Astrocyte (in vitro differentiated cells and primary cell): ENCODE measurements at regions not wholly inside any gene's neighbourhood (a gene's known extent, or its start where the extent isn't known, plus 50 kb on each side); places are given as distances from the start of the nearest gene placed in this dataset.
A peak's percentile ranks its signal among the peaks of the same experiment; 100 is the strongest.

Source experiments
- DNase-seq: peaks from one replicate; pipeline ENCODE4 v3.0.0-alpha.2; 2010; ENCODE audit warnings: low read depth
- FAIRE-seq: peaks from 2 replicates; lab custom pipeline; 2011; peaks lifted over from hg19 to GRCh38; lab: Jason Lieb, UNC
- H2AFZ ChIP-seq: 2 replicates; pipeline ENCODE4 v1.6.0; 2012; ENCODE audit warnings: low read depth, low read length, inconsistent platforms
- H3K27ac ChIP-seq: 2 replicates; pipeline ENCODE4 v1.5.1; 2011; ENCODE audit warnings: low read depth, low read length, inconsistent platforms
- H3K27me3 ChIP-seq: 2 replicates; pipeline ENCODE4 v1.6.0; 2011; ENCODE audit warnings: low read length, inconsistent platforms; ENCODE audit not compliant: insufficient read depth
- H3K36me3 ChIP-seq: 2 replicates; pipeline ENCODE4 v1.5.1; 2011; ENCODE audit warnings: low read length, inconsistent platforms; ENCODE audit not compliant: insufficient read depth
- H3K4me1 ChIP-seq: 2 replicates; pipeline ENCODE4 v1.5.1; 2011; ENCODE audit warnings: low read length, inconsistent platforms; ENCODE audit not compliant: insufficient read depth
- H3K4me2 ChIP-seq: 2 replicates; pipeline ENCODE4 v1.6.0; 2012; ENCODE audit warnings: low read length, inconsistent platforms
- H3K4me3 ChIP-seq: 2 replicates; pipeline ENCODE4 v1.5.1; 2011; ENCODE audit warnings: low read depth, mild to moderate bottlenecking, low read length, inconsistent platforms; ENCODE audit not compliant: insufficient read depth
- H3K79me2 ChIP-seq: 2 replicates; pipeline ENCODE4 v1.6.0; 2012; ENCODE audit warnings: mild to moderate bottlenecking, low read length, inconsistent platforms; ENCODE audit not compliant: insufficient read depth
- H3K9ac ChIP-seq: 2 replicates; pipeline ENCODE4 v1.6.0; 2012; ENCODE audit warnings: mild to moderate bottlenecking, low read length, inconsistent platforms
- H3K9me3 ChIP-seq: 2 replicates; pipeline ENCODE4 v1.5.1; 2012; ENCODE audit warnings: low read depth, mild to moderate bottlenecking, low read length, inconsistent platforms; ENCODE audit not compliant: insufficient read depth
- H4K20me1 ChIP-seq: 2 replicates; pipeline ENCODE4 v1.6.0; 2012; ENCODE audit warnings: low read length, inconsistent platforms; ENCODE audit not compliant: insufficient read depth
- H3K27ac Mint-ChIP-seq: one replicate; pipeline ENCODE4 v1.8.0; 2021; ENCODE audit warnings: mild to moderate bottlenecking, mixed read lengths; ENCODE audit not compliant: unreplicated experiment
- H3K27me3 Mint-ChIP-seq: one replicate; pipeline ENCODE4 v1.8.0; 2021; ENCODE audit warnings: low read depth, mixed read lengths; ENCODE audit not compliant: unreplicated experiment
- H3K36me3 Mint-ChIP-seq: one replicate; pipeline ENCODE4 v1.8.0; 2021; ENCODE audit warnings: low read depth, mixed read lengths; ENCODE audit not compliant: unreplicated experiment
- H3K4me1 Mint-ChIP-seq: one replicate; pipeline ENCODE4 v1.8.0; 2021; ENCODE audit warnings: low read depth, mixed read lengths; ENCODE audit not compliant: unreplicated experiment
- H3K4me3 Mint-ChIP-seq: one replicate; pipeline ENCODE4 v1.8.0; 2021; ENCODE audit warnings: mild to moderate bottlenecking, moderate library complexity, mixed read lengths; ENCODE audit not compliant: unreplicated experiment
- H3K9me3 Mint-ChIP-seq: one replicate; pipeline ENCODE4 v1.8.0; 2021; ENCODE audit warnings: mild to moderate bottlenecking, mixed read lengths; ENCODE audit not compliant: unreplicated experiment
- EZH2 ChIP-seq: IDR thresholded peaks from 2 replicates; pipeline ENCODE4 v1.6.1; 2012; ENCODE audit warnings: mild to moderate bottlenecking, low read length, inconsistent platforms; ENCODE audit not compliant: insufficient read depth
- TF ChIP-seq, protein P1 (sequence below): IDR thresholded peaks from 2 replicates; pipeline ENCODE4 v1.5.1; 2011; ENCODE audit warnings: low read depth, mild to moderate bottlenecking, inconsistent platforms, low read length, moderate library complexity; ENCODE audit not compliant: insufficient read depth

DNA sequence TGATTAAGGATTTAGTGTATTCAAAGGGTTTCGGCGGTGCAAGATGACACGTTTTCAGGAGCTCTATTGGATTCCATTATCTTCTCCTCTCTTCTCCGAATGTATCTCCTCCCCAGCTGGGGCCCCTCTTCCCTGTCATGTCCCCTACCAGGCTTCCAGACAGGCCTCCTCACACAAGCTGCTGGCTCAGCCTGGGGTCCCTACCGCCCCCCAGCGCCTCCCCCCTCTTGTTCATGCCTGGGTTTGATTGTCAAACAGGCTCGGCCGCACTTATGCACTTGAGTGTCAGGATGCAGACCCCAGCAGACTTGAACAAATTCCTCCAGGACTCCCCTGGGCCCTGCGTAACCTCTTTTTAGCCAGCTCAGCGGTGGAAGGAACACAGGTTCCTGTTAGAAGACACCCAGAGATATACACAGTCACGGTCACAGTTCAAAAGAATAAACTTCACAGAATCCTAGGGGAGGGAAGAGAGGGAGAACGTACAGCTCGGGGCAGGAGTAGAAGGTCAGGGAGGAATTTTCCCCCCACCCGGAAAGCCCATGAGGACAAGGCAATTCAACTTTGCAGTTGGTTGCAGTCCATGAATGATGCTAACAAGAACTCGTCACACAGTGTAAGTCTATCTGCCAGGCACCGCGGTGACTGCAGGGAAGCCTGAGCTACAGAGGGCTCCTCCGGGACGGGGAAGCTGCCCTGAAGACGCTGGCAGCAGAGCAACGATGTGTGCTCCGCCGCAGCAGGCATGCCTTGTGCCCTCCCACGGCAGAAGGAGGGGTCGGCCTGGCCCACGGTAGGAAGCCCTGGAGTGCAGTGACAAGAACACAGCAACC is 560.0 kb downstream of the BNC2 start:
- H3K4me3 ChIP-seq = no peak overlapping the region
- H3K79me2 ChIP-seq = no peaks in the 10 kb centered on the region
- no peaks in the 10 kb centered on the region for H3K4me1 Mint-ChIP-seq
- DNase-seq = no peak
- no peak overlapping the region for H3K9ac ChIP-seq
- H4K20me1 ChIP-seq = no peaks in the 10 kb centered on the region
- no peak overlapping the region for H3K4me3 Mint-ChIP-seq
- no peaks in the 10 kb centered on the region for H3K4me1 ChIP-seq
- no peak overlapping the region for H3K4me2 ChIP-seq
- H2AFZ ChIP-seq = peak overlapping the region; percentile 53
- FAIRE-seq = no peak
- no peak overlapping the region for H3K27ac Mint-ChIP-seq
- H3K9me3 Mint-ChIP-seq = peaks cover 2% of the 10 kb centered on the region
- H3K27me3 Mint-ChIP-seq = peaks cover 17% of the 10 kb centered on the region
- H3K36me3 Mint-ChIP-seq = no peaks in the 10 kb centered on the region
- H3K27me3 ChIP-seq = peaks cover 4% of the 10 kb centered on the region
- H3K27ac ChIP-seq = no peak overlapping the region
- H3K9me3 ChIP-seq = no peaks in the 10 kb centered on the region
- no peaks in the 10 kb centered on the region for H3K36me3 ChIP-seq
- TF ChIP-seq EZH2 = no peak
- TF ChIP-seq, protein P1, sequence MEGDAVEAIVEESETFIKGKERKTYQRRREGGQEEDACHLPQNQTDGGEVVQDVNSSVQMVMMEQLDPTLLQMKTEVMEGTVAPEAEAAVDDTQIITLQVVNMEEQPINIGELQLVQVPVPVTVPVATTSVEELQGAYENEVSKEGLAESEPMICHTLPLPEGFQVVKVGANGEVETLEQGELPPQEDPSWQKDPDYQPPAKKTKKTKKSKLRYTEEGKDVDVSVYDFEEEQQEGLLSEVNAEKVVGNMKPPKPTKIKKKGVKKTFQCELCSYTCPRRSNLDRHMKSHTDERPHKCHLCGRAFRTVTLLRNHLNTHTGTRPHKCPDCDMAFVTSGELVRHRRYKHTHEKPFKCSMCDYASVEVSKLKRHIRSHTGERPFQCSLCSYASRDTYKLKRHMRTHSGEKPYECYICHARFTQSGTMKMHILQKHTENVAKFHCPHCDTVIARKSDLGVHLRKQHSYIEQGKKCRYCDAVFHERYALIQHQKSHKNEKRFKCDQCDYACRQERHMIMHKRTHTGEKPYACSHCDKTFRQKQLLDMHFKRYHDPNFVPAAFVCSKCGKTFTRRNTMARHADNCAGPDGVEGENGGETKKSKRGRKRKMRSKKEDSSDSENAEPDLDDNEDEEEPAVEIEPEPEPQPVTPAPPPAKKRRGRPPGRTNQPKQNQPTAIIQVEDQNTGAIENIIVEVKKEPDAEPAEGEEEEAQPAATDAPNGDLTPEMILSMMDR = no peak

DNA sequence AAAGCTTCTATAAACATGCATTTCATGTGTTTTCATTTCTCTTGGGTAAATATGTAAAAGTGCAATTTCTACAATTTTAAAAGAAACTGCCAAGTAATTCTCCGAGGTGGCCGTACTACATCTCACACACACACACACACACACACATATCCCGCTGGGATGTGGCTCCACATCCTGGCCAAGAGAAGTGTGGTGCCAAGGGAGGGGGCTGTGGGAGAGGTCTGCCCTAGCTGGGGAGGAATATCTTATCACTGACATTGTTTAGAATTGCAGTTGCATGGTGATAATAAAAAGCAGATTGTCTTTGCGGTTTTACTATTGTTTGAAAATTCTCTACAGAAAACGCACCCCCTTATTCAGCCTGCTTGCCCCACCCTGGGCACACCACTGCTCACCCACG is 558.4 kb downstream of the BNC2 start:
- no peak for DNase-seq
- no peak overlapping the region for H3K9ac ChIP-seq
- no peak overlapping the region for H3K4me2 ChIP-seq
- no peak overlapping the region for H3K4me3 ChIP-seq
- TF ChIP-seq, protein P1 = no peak
- no peak for TF ChIP-seq EZH2
- H3K36me3 ChIP-seq = no peaks in the 10 kb centered on the region
- Mint-ChIP-seq H3K36me3 (no peaks in the 10 kb centered on the region), H3K27ac (no peak overlapping the region), H3K4me1 (no peaks in the 10 kb centered on the region), H3K27me3 (peaks cover 26% of the 10 kb centered on the region), H3K9me3 (peaks cover 2% of the 10 kb centered on the region), H3K4me3 (no peak overlapping the region)
- no peak for FAIRE-seq
- no peaks in the 10 kb centered on the region for H3K4me1 ChIP-seq
- no peaks in the 10 kb centered on the region for H3K79me2 ChIP-seq
- H3K27ac ChIP-seq = no peak overlapping the region
- H4K20me1 ChIP-seq = no peaks in the 10 kb centered on the region
- H3K9me3 ChIP-seq = no peaks in the 10 kb centered on the region
- no peak overlapping the region for H2AFZ ChIP-seq
- no peaks in the 10 kb centered on the region for H3K27me3 ChIP-seq

- Mint-ChIP-seq H3K4me1 (no peaks in the 10 kb centered on the region), H3K36me3 (no peaks in the 10 kb centered on the region), H3K27ac (no peak overlapping the region), H3K4me3 (no peak overlapping the region), H3K9me3 (peaks cover 2% of the 10 kb centered on the region), H3K27me3 (peaks cover 24% of the 10 kb centered on the region)
- FAIRE-seq (no peak), DNase-seq (no peak)
- Histone ChIP-seq H3K4me3 (no peak overlapping the region), H3K27ac (no peak overlapping the region), H3K4me1 (no peaks in the 10 kb centered on the region), H4K20me1 (no peaks in the 10 kb centered on the region), H3K36me3 (no peaks in the 10 kb centered on the region), H3K9me3 (no peaks in the 10 kb centered on the region), H3K9ac (no peak overlapping the region), H3K79me2 (no peaks in the 10 kb centered on the region), H3K27me3 (no peaks in the 10 kb centered on the region), H3K4me2 (no peak overlapping the region), H2AFZ (no peak overlapping the region)
- TF ChIP-seq, protein P1 = no peak
- TF ChIP-seq EZH2 = no peak
Observed at GRCh38 chr9:16312962-16313546, 557.4 kb downstream of the BNC2 start.
